Suprapubic skin (tissue), 4 donors: ENCODE measurements at regions not wholly inside any gene's neighbourhood (a gene's known extent, or its start where the extent isn't known, plus 50 kb on each side); places are given as distances from the start of the nearest gene placed in this dataset.

ENCODE experiments used
- POLR2A ChIP-seq, 2 donors: fragments of 450-650 bp; IDR thresholded peaks; one replicate each; pipeline ENCODE4 v1.6.1; 2017; ENCODE audit warnings: antibody characterized with exemption in 2 of 2, mild to moderate bottlenecking in 2 of 2, moderate library complexity in 2 of 2
- POLR2AphosphoS5 ChIP-seq, 3 donors: sonication (generic); formaldehyde crosslinking; IDR thresholded peaks; one replicate each; pipeline ENCODE4 v1.6.1; 2017; ENCODE audit warnings: antibody characterized with exemption in 3 of 3
- TF ChIP-seq, protein P1 (sequence below), 2 donors: fragments of 200-600 bp in 1 of 2; fragments of 450-650 bp in 1 of 2; sonication (generic) in 1 of 2; IDR thresholded peaks; one replicate each; pipeline ENCODE4 v1.5.1; 2016 to 2019; ENCODE audit warnings: antibody characterized with exemption in 2 of 2, mild to moderate bottlenecking in 1 of 2, moderate library complexity in 1 of 2

DNA sequence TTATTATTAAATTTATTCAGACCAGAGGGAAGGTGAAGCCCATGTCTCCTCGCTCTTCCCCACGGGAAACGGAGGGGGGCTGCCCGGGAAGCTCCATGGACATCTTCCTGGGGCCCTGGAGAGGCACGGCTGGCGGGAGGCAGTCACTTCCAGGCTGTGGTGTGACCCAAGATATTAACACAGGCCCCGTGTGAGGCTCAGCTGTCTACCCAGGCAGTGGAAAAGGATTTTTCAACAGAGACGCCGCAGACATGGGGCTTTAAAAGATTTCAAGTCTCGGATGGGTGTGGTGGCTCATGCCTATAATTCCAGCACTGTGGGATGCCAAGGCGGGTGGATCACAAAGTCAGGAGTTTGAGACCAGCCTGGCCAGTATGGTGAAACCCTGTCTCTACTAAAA, 117.9 kb downstream of the ERMARD start:
- no peak for TF ChIP-seq POLR2A (IDR thresholded peaks at IDR 0.05)
- TF ChIP-seq, protein P1, sequence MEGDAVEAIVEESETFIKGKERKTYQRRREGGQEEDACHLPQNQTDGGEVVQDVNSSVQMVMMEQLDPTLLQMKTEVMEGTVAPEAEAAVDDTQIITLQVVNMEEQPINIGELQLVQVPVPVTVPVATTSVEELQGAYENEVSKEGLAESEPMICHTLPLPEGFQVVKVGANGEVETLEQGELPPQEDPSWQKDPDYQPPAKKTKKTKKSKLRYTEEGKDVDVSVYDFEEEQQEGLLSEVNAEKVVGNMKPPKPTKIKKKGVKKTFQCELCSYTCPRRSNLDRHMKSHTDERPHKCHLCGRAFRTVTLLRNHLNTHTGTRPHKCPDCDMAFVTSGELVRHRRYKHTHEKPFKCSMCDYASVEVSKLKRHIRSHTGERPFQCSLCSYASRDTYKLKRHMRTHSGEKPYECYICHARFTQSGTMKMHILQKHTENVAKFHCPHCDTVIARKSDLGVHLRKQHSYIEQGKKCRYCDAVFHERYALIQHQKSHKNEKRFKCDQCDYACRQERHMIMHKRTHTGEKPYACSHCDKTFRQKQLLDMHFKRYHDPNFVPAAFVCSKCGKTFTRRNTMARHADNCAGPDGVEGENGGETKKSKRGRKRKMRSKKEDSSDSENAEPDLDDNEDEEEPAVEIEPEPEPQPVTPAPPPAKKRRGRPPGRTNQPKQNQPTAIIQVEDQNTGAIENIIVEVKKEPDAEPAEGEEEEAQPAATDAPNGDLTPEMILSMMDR (IDR thresholded peaks at IDR 0.05), result no peak
- no peak for TF ChIP-seq POLR2AphosphoS5 (IDR thresholded peaks at IDR 0.05)
